HG02798 (cell line): ENCODE measurements at regions not wholly inside any gene's neighbourhood (a gene's known extent, or its start where the extent isn't known, plus 50 kb on each side); places are given as distances from the start of the nearest gene placed in this dataset.
"Not testable (repeated sequence)": the region's sequence is repeated elsewhere in the genome, so short reads cannot be mapped to it uniquely, and the experiment has no call there.

Experiments used
- ATAC-seq: cut with Tn5 transposase; IDR thresholded peaks from one replicate; pipeline ENCODE4 v1.9.1; 2021; ENCODE audit warnings: mild to moderate bottlenecking; ENCODE audit not compliant: unreplicated experiment, poor library complexity

DNA sequence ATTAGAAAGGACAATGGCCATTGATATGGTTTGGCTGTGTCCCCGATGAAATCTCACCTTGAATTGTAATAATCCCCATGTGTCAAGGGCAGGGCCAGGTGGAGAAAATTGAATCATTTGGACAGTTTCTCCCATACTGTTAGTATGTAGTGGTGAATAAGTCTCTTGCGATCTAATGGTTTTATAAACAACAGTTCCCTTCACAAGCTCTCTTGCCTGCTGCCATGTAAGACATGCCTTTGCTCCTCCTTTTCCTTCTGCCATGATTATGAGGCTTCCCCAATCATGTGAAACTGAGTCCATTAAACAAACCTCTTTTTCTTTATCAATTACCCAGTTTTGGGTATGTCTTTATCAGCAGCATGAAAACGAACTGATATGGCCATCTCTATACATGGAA, 302.7 kb downstream of the SFMBT2 start:
- ATAC-seq: no peak

GRCh38 chr10:7107285-7107684, 303.5 kb downstream of the SFMBT2 start:
- no peak for ATAC-seq

DNA sequence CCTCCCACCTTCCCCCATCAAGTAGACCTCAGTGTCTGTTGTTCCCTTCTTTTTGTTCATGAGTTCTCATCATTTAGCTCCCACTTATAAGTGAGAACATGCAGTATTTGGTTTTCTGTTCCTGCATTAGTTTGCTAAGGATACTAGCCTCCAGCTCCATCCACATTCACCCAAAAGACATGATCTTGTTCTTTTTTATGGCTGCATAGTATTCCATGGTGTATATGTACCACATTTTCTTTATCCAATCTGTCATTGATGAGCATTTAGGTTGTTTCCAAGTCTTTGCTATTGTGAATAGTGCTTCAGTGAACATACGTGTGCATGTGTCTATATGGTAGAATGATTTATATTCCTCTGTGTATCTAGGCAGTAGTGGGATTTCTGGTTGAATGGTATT, 306.5 kb downstream of the SFMBT2 start:
- ATAC-seq: not testable (repeated sequence)

- ATAC-seq: no peak
Observed at GRCh38 chr10:7102557-7103349, 308.1 kb downstream of the SFMBT2 start.

- ATAC-seq: no peak
Observed at GRCh38 chr10:7102084-7102483, 308.8 kb downstream of the SFMBT2 start.

- no peak for ATAC-seq
Observed at GRCh38 chr10:7101451-7101850, 309.4 kb downstream of the SFMBT2 start.

- ATAC-seq: no peak
Observed at GRCh38 chr10:7100032-7100702, 310.7 kb downstream of the SFMBT2 start.

- ATAC-seq: no peak
Observed at GRCh38 chr10:7098160-7098762, 312.6 kb downstream of the SFMBT2 start.

- ATAC-seq: no peak
Observed at GRCh38 chr10:7094781-7095180, 316.1 kb downstream of the SFMBT2 start.

GRCh38 chr10:7093368-7093767, 317.5 kb downstream of the SFMBT2 start:
- ATAC-seq: no peak

GRCh38 chr10:7092603-7093002, 318.2 kb downstream of the SFMBT2 start:
- ATAC-seq: no peak

DNA sequence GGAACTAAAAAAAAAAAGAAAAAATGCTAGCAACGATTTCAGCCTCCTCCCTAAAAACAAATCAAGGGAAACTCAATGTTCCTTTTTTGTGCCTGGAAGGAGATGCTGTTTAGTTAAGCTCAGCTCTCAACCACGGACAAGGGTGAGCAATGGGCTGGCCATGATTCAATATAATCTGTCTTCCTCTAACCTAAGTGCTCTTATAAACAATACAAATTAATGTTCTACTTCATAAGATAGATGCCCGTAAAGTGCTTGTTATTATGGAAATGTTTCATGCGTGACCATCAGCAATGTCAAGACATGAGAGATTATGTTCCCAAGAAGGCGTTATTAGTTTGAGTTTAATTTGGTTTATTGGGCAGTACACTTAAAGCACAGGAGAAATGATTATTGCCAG, 320.3 kb downstream of the SFMBT2 start:
- ATAC-seq: no peak

DNA sequence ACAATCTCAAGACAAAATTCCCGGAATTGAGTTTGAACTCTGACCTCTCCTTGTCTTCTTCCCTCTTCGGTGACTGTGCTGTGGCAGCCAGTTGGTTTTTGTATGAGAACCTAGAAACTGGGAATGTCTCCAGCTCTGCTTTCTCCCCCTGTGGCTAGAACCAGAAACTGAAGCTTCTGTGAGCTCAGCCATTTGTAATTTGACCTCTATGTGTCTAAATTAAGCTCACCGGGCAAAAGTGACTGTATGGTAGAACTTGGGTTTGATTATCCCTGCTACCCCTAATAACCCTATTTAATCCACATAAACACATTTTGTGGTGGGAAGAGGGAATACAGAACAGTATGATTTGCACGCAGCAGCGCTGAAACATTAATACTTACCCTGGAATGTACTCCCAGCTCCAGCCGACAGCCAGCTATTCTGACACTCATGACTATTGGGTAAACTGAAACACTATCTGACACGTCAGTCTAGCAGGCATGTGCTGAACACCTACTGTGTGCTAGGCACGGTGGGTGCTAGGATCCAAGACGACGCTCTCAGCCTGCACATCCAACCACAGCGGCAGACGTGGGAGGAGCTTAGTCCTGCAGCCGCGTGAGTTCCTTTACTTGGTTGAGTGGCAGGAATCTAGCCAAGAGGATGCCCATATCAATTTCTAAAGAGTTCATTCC, 324.8 kb downstream of the SFMBT2 start:
- ATAC-seq: no peak

DNA sequence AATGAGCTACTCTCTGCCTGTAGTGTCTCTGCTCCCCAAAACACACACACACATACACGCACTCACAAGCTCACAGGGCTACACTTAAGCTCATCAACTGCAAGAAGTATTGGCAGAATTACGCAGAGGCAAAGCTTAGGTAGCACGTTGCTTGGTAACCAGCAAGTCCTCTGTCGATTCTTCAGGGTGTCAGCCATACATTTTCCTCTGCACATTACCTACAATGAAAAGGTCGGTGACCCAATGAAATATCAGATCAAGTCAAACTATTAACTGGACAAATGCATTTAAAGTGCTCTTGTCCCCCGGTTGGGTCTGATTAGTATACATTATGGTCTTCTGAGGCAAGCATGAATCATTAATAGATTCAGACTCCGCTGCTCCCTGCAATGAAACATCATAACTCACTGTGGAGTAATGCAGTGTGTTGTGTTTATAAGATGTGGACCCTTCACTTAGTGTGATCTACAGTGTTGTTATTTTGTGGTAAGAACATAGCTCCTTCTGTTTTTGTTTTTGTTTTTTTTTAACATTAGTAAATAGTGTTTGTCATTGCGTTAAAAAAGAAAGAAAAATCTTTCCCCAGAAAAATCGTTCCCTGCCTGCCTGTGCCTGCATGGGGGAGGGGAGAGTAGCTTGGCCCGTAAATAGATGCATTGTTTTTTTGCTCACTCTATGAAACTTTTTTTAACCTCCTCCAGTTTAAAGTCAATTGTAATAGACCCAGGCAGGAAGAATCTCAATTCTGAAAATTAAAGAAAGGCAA, 325.5 kb downstream of the SFMBT2 start:
- ATAC-seq: no peak

- no peak for ATAC-seq
Observed at GRCh38 chr10:7084280-7085005, 326.4 kb downstream of the SFMBT2 start.

DNA sequence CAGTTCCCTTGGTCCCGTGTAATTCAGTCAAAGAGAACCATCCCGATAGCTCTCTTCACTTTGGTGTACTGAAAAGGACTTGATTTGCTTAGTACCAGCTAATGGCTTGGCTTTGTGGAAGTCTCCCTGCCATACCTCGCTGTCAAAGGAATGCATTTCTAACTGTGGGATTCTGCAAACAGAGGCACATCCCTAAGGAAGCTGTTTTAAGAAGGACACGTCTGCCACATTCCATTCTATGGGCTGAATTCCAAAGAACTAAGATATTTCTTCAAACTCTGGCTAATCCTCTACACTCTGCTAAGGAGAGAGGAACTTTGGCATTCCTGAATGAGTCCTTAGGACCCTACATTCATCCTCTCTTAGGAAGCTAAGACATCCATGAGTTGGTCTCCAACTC, 327.9 kb downstream of the SFMBT2 start:
- no peak for ATAC-seq

- ATAC-seq: no peak
Observed at GRCh38 chr10:7077880-7078279, 333.0 kb downstream of the SFMBT2 start.

DNA sequence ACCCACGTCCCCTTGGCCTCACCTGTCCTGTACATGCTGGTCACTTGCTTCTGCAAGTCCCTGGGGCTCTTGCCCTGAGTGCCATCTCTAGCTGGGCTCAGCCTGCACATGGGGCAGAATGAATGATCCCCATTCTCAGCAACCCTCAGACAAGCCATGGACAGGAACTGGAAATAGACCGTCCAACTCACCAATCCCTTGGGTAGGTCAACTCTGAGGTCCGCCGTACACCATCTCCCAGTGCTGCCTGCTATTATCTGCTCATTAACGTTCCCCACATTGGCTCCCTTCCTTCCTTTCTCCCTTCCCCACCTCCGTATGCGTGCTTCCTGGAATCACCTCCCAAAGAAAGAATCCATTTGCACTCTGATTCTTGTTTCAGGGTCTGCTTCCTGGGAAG, 335.0 kb downstream of the SFMBT2 start:
- no peak for ATAC-seq

- no peak for ATAC-seq
Observed at GRCh38 chr10:7075110-7075509, 335.7 kb downstream of the SFMBT2 start.

- no peak for ATAC-seq
Observed at GRCh38 chr10:7071421-7071820, 339.4 kb downstream of the SFMBT2 start.
